Activated T-helper 1 cell treated with anti-CD3 and anti-CD28 coated beads, Interleukin-12 subunit alpha, Interleukin-12 subunit beta, Interleukin-2, Interleukin-4 antibody, amounts not matched to agents 30 ng/mL and 10 ng/mL and 1 ng/mL, durations not matched to agents 14 hours and 24 hours and 36 hours (primary cell): ENCODE measurements at regions not wholly inside any gene's neighbourhood (a gene's known extent, or its start where the extent isn't known, plus 50 kb on each side); places are given as distances from the start of the nearest gene placed in this dataset.

ENCODE experiments used
- DNase-seq: peaks from one replicate; pipeline ENCODE4 v3.0.0; 2021; ENCODE audit warnings: low spot score
- H3K27ac Mint-ChIP-seq: one replicate; pipeline ENCODE4 v1.8.0; 2021; ENCODE audit warnings: mild to moderate bottlenecking, mixed read lengths
- H3K27me3 Mint-ChIP-seq: one replicate; pipeline ENCODE4 v1.8.0; 2022; ENCODE audit warnings: mild to moderate bottlenecking, moderate library complexity, mixed read lengths; ENCODE audit not compliant: insufficient read depth
- H3K36me3 Mint-ChIP-seq: one replicate; pipeline ENCODE4 v1.8.0; 2021; ENCODE audit warnings: low read depth, mixed read lengths
- H3K4me1 Mint-ChIP-seq: one replicate; pipeline ENCODE4 v1.8.0; 2021; ENCODE audit warnings: low read depth, mixed read lengths
- H3K4me3 Mint-ChIP-seq: one replicate; pipeline ENCODE4 v1.8.0; 2021; ENCODE audit warnings: mild to moderate bottlenecking, moderate library complexity, mixed read lengths
- H3K9me3 Mint-ChIP-seq: one replicate; pipeline ENCODE4 v1.8.0; 2021; ENCODE audit warnings: mixed read lengths
- intact Hi-C: fragments of 100-400 bp; cut with micrococcal nuclease; formaldehyde crosslinking; loops from one replicate; pipeline ENCODE4 v1.15.1; 2024

GRCh38 chr14:49489341-49489740, 96.8 kb downstream of the RPS29 start:
- Mint-ChIP-seq H3K9me3 (no peaks in the 10 kb centered on the region), H3K4me3 (no peak overlapping the region), H3K36me3 (no peaks in the 10 kb centered on the region), H3K27me3 (peaks cover 17% of the 10 kb centered on the region), H3K27ac (no peak overlapping the region), H3K4me1 (no peaks in the 10 kb centered on the region)
- intact Hi-C loops, result no loop called here
- DNase-seq, result no peak

GRCh38 chr14:49487238-49487637, 98.9 kb downstream of the RPS29 start:
- DNase-seq, result no peak
- Mint-ChIP-seq H3K27me3 (peaks cover 17% of the 10 kb centered on the region), H3K36me3 (no peaks in the 10 kb centered on the region), H3K9me3 (no peaks in the 10 kb centered on the region), H3K27ac (no peak overlapping the region), H3K4me1 (peaks cover 10% of the 10 kb centered on the region), H3K4me3 (no peak overlapping the region)
- intact Hi-C loops, result no loop called here

- Mint-ChIP-seq H3K4me1 (peaks cover 10% of the 10 kb centered on the region), H3K9me3 (peaks cover 5% of the 10 kb centered on the region), H3K27me3 (peaks cover 17% of the 10 kb centered on the region), H3K36me3 (no peaks in the 10 kb centered on the region), H3K4me3 (no peak overlapping the region), H3K27ac (no peak overlapping the region)
- intact Hi-C loops, result no loop called here
- DNase-seq, result no peak
Measured at GRCh38 chr14:49485290-49485689, 100.9 kb downstream of the RPS29 start.

GRCh38 chr14:49484180-49484579, 102.0 kb downstream of the RPS29 start:
- H3K4me1 Mint-ChIP-seq, result peaks cover 10% of the 10 kb centered on the region
- intact Hi-C loops, result no loop called here
- H3K27ac Mint-ChIP-seq, result no peak overlapping the region
- no peak for DNase-seq
- no peak overlapping the region for H3K4me3 Mint-ChIP-seq
- no peaks in the 10 kb centered on the region for H3K36me3 Mint-ChIP-seq
- peaks cover 5% of the 10 kb centered on the region for H3K9me3 Mint-ChIP-seq
- peaks cover 14% of the 10 kb centered on the region for H3K27me3 Mint-ChIP-seq

GRCh38 chr14:49483268-49483667, 102.9 kb downstream of the RPS29 start:
- Mint-ChIP-seq H3K36me3 (no peaks in the 10 kb centered on the region), H3K27ac (no peak overlapping the region), H3K4me3 (no peak overlapping the region), H3K27me3 (peaks cover 9% of the 10 kb centered on the region), H3K9me3 (peaks cover 5% of the 10 kb centered on the region), H3K4me1 (peaks cover 10% of the 10 kb centered on the region)
- DNase-seq, result no peak
- intact Hi-C loops, result no loop called here

GRCh38 chr14:49480979-49481498, 105.1 kb downstream of the RPS29 start:
- Mint-ChIP-seq H3K9me3 (peaks cover 5% of the 10 kb centered on the region), H3K36me3 (no peaks in the 10 kb centered on the region), H3K4me1 (peaks cover 10% of the 10 kb centered on the region), H3K27ac (no peak overlapping the region), H3K27me3 (peaks cover 2% of the 10 kb centered on the region), H3K4me3 (no peak overlapping the region)
- no peak for DNase-seq
- intact Hi-C loops, result no loop called here

- DNase-seq, result no peak
- intact Hi-C loops, result no loop called here
- Mint-ChIP-seq H3K27me3 (no peaks in the 10 kb centered on the region), H3K27ac (no peak overlapping the region), H3K36me3 (no peaks in the 10 kb centered on the region), H3K4me1 (peaks cover 10% of the 10 kb centered on the region), H3K9me3 (peaks cover 5% of the 10 kb centered on the region), H3K4me3 (no peak overlapping the region)
Measured at GRCh38 chr14:49480053-49480760, 106.0 kb downstream of the RPS29 start.

- H3K27me3 Mint-ChIP-seq, result no peaks in the 10 kb centered on the region
- intact Hi-C loops, result no loop called here
- DNase-seq, result no peak
- H3K27ac Mint-ChIP-seq, result no peak overlapping the region
- no peaks in the 10 kb centered on the region for H3K36me3 Mint-ChIP-seq
- peaks cover 10% of the 10 kb centered on the region for H3K4me1 Mint-ChIP-seq
- peaks cover 5% of the 10 kb centered on the region for H3K9me3 Mint-ChIP-seq
- H3K4me3 Mint-ChIP-seq, result no peak overlapping the region
Measured at GRCh38 chr14:49479432-49479831, 106.7 kb downstream of the RPS29 start.

- intact Hi-C loops, result no loop called here
- Mint-ChIP-seq H3K4me3 (no peak overlapping the region), H3K4me1 (peaks cover 9% of the 10 kb centered on the region), H3K9me3 (peaks cover 5% of the 10 kb centered on the region), H3K27me3 (peaks cover under 1% of the 10 kb centered on the region), H3K36me3 (no peaks in the 10 kb centered on the region), H3K27ac (no peak overlapping the region)
- no peak for DNase-seq
Measured at GRCh38 chr14:49478784-49479183, 107.4 kb downstream of the RPS29 start.

GRCh38 chr14:49467091-49467490, 119.1 kb downstream of the RPS29 start:
- H3K36me3 Mint-ChIP-seq, result no peaks in the 10 kb centered on the region
- no peak overlapping the region for H3K27ac Mint-ChIP-seq
- no peaks in the 10 kb centered on the region for H3K9me3 Mint-ChIP-seq
- H3K4me3 Mint-ChIP-seq, result no peak overlapping the region
- H3K27me3 Mint-ChIP-seq, result peaks cover 11% of the 10 kb centered on the region
- no peak for DNase-seq
- no peaks in the 10 kb centered on the region for H3K4me1 Mint-ChIP-seq
- intact Hi-C loops, result loop anchor here (10.0 kb wide), 1 partner anchor 368 kb away; no protein-coding TSS in a partner anchor

GRCh38 chr14:49464885-49465284, 121.3 kb downstream of the RPS29 start:
- H3K4me3 Mint-ChIP-seq, result no peak overlapping the region
- no peak overlapping the region for H3K27ac Mint-ChIP-seq
- no peaks in the 10 kb centered on the region for H3K36me3 Mint-ChIP-seq
- no peaks in the 10 kb centered on the region for H3K4me1 Mint-ChIP-seq
- H3K27me3 Mint-ChIP-seq, result peaks cover 12% of the 10 kb centered on the region
- DNase-seq, result no peak
- H3K9me3 Mint-ChIP-seq, result no peaks in the 10 kb centered on the region
- intact Hi-C loops, result loop anchor here (10.0 kb wide), 1 partner anchor 370 kb away; no protein-coding TSS in a partner anchor

GRCh38 chr14:49463146-49463545, 123.0 kb downstream of the RPS29 start:
- H3K36me3 Mint-ChIP-seq, result no peaks in the 10 kb centered on the region
- no peaks in the 10 kb centered on the region for H3K4me1 Mint-ChIP-seq
- no peak overlapping the region for H3K4me3 Mint-ChIP-seq
- intact Hi-C loops, result loop anchor here (2.0 to 10.0 kb wide), 3 partner anchors 124 to 372 kb away; partner anchors contain the start of genes DNAAF2 and RPS29
- H3K27me3 Mint-ChIP-seq, result peaks cover 22% of the 10 kb centered on the region
- no peaks in the 10 kb centered on the region for H3K9me3 Mint-ChIP-seq
- no peak overlapping the region for H3K27ac Mint-ChIP-seq
- no peak for DNase-seq

- Mint-ChIP-seq H3K4me3 (no peak overlapping the region), H3K9me3 (no peaks in the 10 kb centered on the region), H3K27me3 (peaks cover 26% of the 10 kb centered on the region), H3K36me3 (no peaks in the 10 kb centered on the region), H3K4me1 (no peaks in the 10 kb centered on the region), H3K27ac (no peak overlapping the region)
- DNase-seq, result peak; percentile 40
- intact Hi-C loops, result loop anchor here (1.0 to 10.0 kb wide), 4 partner anchors 36 to 373 kb away; partner anchors contain the start of genes DNAAF2 and RPS29
Measured at GRCh38 chr14:49461529-49462401, 124.4 kb downstream of the RPS29 start.
